ENCODE measurements at regions not wholly inside any gene's neighbourhood (a gene's known extent, or its start where the extent isn't known, plus 50 kb on each side); places are given as distances from the start of the nearest gene placed in this dataset.

- TF ChIP-seq CTCF (IDR thresholded peaks at IDR 0.05; ENCODE audit: insufficient read depth, low read length) (no peak), POLR2AphosphoS5 (IDR thresholded peaks at IDR 0.05; ENCODE audit: low read depth) (no peak)
These were observed 281.9 kb upstream of the POU3F1 start for GRCh38 chr1:38328278-38329035.

Measured in HL-60 (cell line).